Hepatocyte (in vitro differentiated cells): ENCODE measurements at regions not wholly inside any gene's neighbourhood (a gene's known extent, or its start where the extent isn't known, plus 50 kb on each side); places are given as distances from the start of the nearest gene placed in this dataset.

Experiments
- DNase-seq: peaks from one replicate; pipeline ENCODE4 v3.0.0-alpha.2; 2016; ENCODE audit warnings: low spot score
- H2AFZ ChIP-seq: fragments of 200-600 bp; sonication (generic); 2 replicates; pipeline ENCODE4 v1.6.0; 2016; ENCODE audit warnings: antibody characterized with exemption, mild to moderate bottlenecking
- H3K27ac ChIP-seq: fragments of 200-600 bp; sonication (generic); 2 replicates; pipeline ENCODE4 v1.5.1; 2016; ENCODE audit warnings: mild to moderate bottlenecking
- H3K27me3 ChIP-seq: fragments of 200-600 bp; sonication (generic); 2 replicates; pipeline ENCODE4 v1.6.1; 2016
- H3K36me3 ChIP-seq: fragments of 200-600 bp; sonication (generic); replicated peaks from 2 replicates; pipeline ENCODE4 v1.5.1; 2016; ENCODE audit warnings: low read depth; ENCODE audit not compliant: insufficient read depth
- H3K4me1 ChIP-seq: fragments of 200-600 bp; sonication (generic); 2 replicates; pipeline ENCODE4 v1.5.1; 2016; ENCODE audit warnings: mild to moderate bottlenecking, moderate library complexity; ENCODE audit not compliant: insufficient read depth
- H3K4me2 ChIP-seq: fragments of 200-600 bp; sonication (generic); 2 replicates; pipeline ENCODE4 v1.6.0; 2016
- H3K4me3 ChIP-seq: fragments of 200-600 bp; sonication (generic); 2 replicates; pipeline ENCODE4 v1.5.1; 2016; ENCODE audit warnings: mild to moderate bottlenecking
- H3K79me2 ChIP-seq: fragments of 200-600 bp; sonication (generic); 2 replicates; pipeline ENCODE4 v1.6.0; 2017; ENCODE audit warnings: mild to moderate bottlenecking
- H3K9me2 ChIP-seq: fragments of 200-600 bp; sonication (generic); replicated peaks from 2 replicates; pipeline ENCODE4 v1.6.0; 2017; ENCODE audit warnings: mild to moderate bottlenecking; ENCODE audit not compliant: insufficient read depth
- H3K9me3 ChIP-seq: fragments of 200-600 bp; sonication (generic); 2 replicates; pipeline ENCODE4 v1.5.1; 2016; ENCODE audit warnings: low read depth, mild to moderate bottlenecking
- H4K20me1 ChIP-seq: fragments of 200-600 bp; sonication (generic); 2 replicates; pipeline ENCODE4 v1.6.0; 2016; ENCODE audit warnings: mild to moderate bottlenecking; ENCODE audit not compliant: insufficient read depth, poor library complexity, severe bottlenecking
- CTCF ChIP-seq: fragments of 200-600 bp; sonication (generic); IDR thresholded peaks from 2 replicates; pipeline ENCODE4 v1.5.1; 2016; ENCODE audit warnings: antibody characterized with exemption, mild to moderate bottlenecking; ENCODE audit not compliant: poor library complexity
- EZH2 ChIP-seq: fragments of 200-600 bp; sonication (generic); IDR thresholded peaks from 2 replicates; pipeline ENCODE4 v1.6.1; 2016; ENCODE audit warnings: antibody characterized with exemption, mild to moderate bottlenecking, borderline replicate concordance
- EZH2phosphoT487 ChIP-seq: fragments of 200-600 bp; sonication (generic); IDR thresholded peaks from one replicate; pipeline ENCODE4 v1.6.1; 2018; ENCODE audit warnings: antibody characterized with exemption, mild to moderate bottlenecking, low read depth, moderate library complexity; ENCODE audit not compliant: unreplicated experiment, severe bottlenecking
- WGBS: methylation state at CpG from one replicate; pipeline ENCODE4 v1.1.6; 2016; ENCODE audit warnings: low lambda C conversion rate; ENCODE audit errors: missing lambda C conversion rate; 5-methylcytosine and 5-hydroxymethylcytosine counted together

GRCh38 chr14:29354486-29354885, 573.2 kb downstream of the PRKD1 start:
- Histone ChIP-seq H3K4me1 (no peaks in the 10 kb centered on the region), H3K27me3 (no peaks in the 10 kb centered on the region), H3K27ac (no peak overlapping the region), H3K4me3 (no peak overlapping the region), H3K36me3 (no peaks in the 10 kb centered on the region), H3K9me3 (no peaks in the 10 kb centered on the region), H4K20me1 (no peaks in the 10 kb centered on the region), H3K79me2 (no peaks in the 10 kb centered on the region), H2AFZ (no peak overlapping the region), H3K4me2 (no peak overlapping the region), H3K9me2 (no peaks in the 10 kb centered on the region)
- TF ChIP-seq EZH2 (no peak), EZH2phosphoT487 (no peak), CTCF (no peak)
- WGBS: 85% methylated on average over 4 of the region's 4 CpGs
- DNase-seq: no peak

GRCh38 chr14:29355331-29355730, 572.3 kb downstream of the PRKD1 start:
- Histone ChIP-seq H3K36me3 (no peaks in the 10 kb centered on the region), H4K20me1 (no peaks in the 10 kb centered on the region), H3K27me3 (no peaks in the 10 kb centered on the region), H3K27ac (no peak overlapping the region), H3K4me1 (no peaks in the 10 kb centered on the region), H2AFZ (no peak overlapping the region), H3K4me3 (no peak overlapping the region), H3K4me2 (no peak overlapping the region), H3K9me3 (no peaks in the 10 kb centered on the region), H3K9me2 (no peaks in the 10 kb centered on the region), H3K79me2 (no peaks in the 10 kb centered on the region)
- no peak for DNase-seq
- WGBS: 54% methylated on average over 1 of the region's 1 CpG
- no peak for TF ChIP-seq EZH2phosphoT487
- no peak for TF ChIP-seq CTCF
- TF ChIP-seq EZH2: no peak

GRCh38 chr14:29355846-29356245, 571.8 kb downstream of the PRKD1 start:
- H3K4me1 ChIP-seq: no peaks in the 10 kb centered on the region
- no peaks in the 10 kb centered on the region for H3K9me2 ChIP-seq
- H4K20me1 ChIP-seq: no peaks in the 10 kb centered on the region
- no peaks in the 10 kb centered on the region for H3K27me3 ChIP-seq
- H3K9me3 ChIP-seq: no peaks in the 10 kb centered on the region
- TF ChIP-seq EZH2phosphoT487: no peak
- no peak overlapping the region for H3K27ac ChIP-seq
- no peak overlapping the region for H3K4me3 ChIP-seq
- H3K36me3 ChIP-seq: no peaks in the 10 kb centered on the region
- H3K79me2 ChIP-seq: no peaks in the 10 kb centered on the region
- WGBS: 71% methylated on average over 1 of the region's 1 CpG
- DNase-seq: no peak
- H3K4me2 ChIP-seq: no peak overlapping the region
- no peak overlapping the region for H2AFZ ChIP-seq

- Histone ChIP-seq H2AFZ (no peak overlapping the region), H3K4me3 (no peak overlapping the region), H3K9me2 (no peaks in the 10 kb centered on the region), H3K4me1 (no peaks in the 10 kb centered on the region), H3K4me2 (no peak overlapping the region), H4K20me1 (no peaks in the 10 kb centered on the region), H3K27me3 (no peaks in the 10 kb centered on the region), H3K27ac (no peak overlapping the region), H3K79me2 (no peaks in the 10 kb centered on the region), H3K36me3 (no peaks in the 10 kb centered on the region), H3K9me3 (no peaks in the 10 kb centered on the region)
- 71% methylated on average over 3 of the region's 3 CpGs for WGBS
- DNase-seq: no peak
- TF ChIP-seq EZH2phosphoT487 (no peak), CTCF (no peak), EZH2 (no peak)
These were observed 567.0 kb downstream of the PRKD1 start for GRCh38 chr14:29360656-29361055.
